Stimulated activated CD8-positive, alpha-beta memory T cell treated with anti-CD3 and anti-CD28 coated beads, Interleukin-7, amount 100 ng/mL, for 48 hours (primary cell): ENCODE measurements at regions not wholly inside any gene's neighbourhood (a gene's known extent, or its start where the extent isn't known, plus 50 kb on each side); places are given as distances from the start of the nearest gene placed in this dataset.

Experiments
- DNase-seq, 2 donors: peaks; one replicate each; pipeline ENCODE4 v3.0.0-alpha.2; 2020; ENCODE audit warnings: low read depth in 1 of 2; ENCODE audit errors: extremely low read depth in 1 of 2

- no peak for DNase-seq
These were observed 294.2 kb upstream of the THBS1 start for GRCh38 chr15:39286706-39287105.

- no peak for DNase-seq
These were observed 293.3 kb upstream of the THBS1 start for GRCh38 chr15:39287322-39288195.

DNA sequence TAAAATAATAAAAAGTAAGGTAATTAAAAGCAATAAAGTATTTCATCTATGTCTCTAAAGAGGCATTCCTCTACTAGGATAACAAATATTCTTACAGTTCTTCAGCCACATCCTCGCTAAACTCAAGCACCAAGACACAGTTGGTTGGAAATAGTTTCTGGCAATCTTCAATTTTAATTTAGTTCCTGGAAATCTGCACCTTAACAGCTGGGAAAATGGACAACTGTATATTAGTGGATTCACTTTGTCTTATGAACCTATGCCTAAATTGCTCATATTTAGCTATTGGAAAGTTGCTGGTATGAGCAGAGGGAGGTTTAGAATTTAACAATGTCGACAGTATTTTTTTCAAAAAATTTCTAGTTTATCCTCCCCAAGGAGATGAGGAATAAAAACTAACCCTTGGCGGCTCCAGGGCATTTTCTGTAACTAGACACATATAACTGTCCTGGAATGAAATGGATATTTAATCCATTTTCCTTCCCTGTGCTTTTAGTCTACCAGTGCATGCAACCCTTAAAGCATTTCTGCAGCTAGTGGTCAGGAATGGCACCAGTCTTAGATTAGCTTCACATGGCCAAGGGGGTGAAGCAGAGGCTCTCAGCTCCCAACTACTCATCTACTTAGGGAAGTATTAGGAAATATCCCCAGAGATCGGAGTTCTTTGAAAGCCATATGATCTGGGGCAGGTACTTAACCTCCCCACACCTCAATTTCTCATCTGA is 290.0 kb upstream of the THBS1 start:
- DNase-seq = no peak

DNA sequence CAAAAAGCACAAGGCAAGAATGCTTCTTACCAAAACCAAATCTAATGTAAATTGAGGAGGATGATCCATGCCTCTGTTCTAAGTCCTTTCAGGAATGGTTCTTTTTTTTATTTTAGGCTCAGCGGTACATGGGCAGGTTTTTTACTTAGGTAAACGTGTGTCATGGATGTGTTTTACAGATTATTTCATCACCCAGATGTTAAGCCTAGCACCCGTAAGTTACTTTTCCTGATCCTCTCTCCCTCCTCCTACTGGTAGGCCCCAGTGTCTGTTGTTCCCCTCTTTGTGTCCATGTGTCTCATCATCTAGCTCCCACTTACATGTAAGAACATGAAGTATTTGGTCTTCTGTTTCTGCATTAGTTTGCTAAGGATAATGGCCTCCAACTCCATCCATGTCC is 289.2 kb upstream of the THBS1 start:
- no peak for DNase-seq

DNA sequence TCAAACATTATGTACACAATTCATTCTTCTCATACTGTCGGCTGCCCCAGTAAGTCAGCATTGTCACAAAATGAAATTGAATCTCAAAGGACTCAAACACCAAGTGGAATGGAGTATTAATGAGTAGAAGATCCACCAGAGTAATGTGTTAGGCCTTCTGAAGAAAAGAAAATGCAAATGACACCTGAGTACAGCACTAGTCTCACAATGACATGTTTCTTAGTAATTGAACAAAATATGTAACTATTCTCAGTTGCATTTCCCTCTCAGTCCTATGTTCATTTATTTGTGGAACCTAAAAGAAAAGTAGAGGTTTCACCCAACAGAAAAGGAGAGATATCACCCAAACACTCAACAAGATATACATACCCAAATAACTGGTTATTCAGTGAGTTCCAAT is 283.9 kb upstream of the THBS1 start:
- DNase-seq = no peak

GRCh38 chr15:39298271-39298962 is 282.5 kb upstream of the THBS1 start:
- no peak for DNase-seq

GRCh38 chr15:39299486-39300267 is 281.2 kb upstream of the THBS1 start:
- DNase-seq = no peak

GRCh38 chr15:39300451-39301153 is 280.3 kb upstream of the THBS1 start:
- DNase-seq = no peak

DNA sequence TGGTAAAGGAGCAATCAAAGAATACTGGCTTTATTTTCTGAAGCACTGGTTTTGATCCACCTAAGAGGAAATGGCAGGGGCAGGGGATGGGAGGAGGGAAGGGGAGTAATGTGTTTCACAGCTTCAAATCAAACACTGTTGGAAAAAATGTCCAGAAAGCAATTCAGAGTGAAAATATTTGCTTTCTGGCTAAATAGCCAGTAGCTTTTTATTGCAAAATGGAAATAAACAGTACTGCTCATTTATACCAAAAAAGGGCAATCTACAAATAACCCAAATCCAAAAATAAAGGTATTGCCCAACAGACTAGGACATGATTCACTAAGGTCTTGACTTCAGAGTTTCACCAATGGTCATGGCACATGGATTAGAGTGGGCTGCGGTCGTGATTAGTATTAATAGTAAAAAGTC is 279.3 kb upstream of the THBS1 start:
- no peak for DNase-seq

DNA sequence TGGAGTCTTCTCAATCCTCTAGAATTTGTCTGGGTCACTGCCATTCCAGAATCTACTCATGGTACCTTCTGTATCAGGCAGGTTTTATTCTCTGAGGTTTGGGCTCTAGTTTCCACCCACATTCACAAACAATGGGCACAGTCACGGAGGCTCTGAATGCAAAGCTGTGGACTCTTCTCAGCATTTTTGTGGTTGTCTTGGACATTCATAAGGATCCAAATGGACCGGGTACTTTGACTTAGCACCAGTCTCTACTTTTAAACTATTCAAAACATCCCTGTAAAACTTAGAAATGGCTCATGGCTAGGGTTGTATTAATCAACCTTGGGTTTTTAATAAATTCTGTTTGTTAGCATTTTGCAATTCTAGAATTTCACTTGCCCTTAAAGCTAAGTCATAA is 277.9 kb upstream of the THBS1 start:
- no peak for DNase-seq

- DNase-seq = no peak
These were observed 276.6 kb upstream of the THBS1 start for GRCh38 chr15:39304201-39304841.

DNA sequence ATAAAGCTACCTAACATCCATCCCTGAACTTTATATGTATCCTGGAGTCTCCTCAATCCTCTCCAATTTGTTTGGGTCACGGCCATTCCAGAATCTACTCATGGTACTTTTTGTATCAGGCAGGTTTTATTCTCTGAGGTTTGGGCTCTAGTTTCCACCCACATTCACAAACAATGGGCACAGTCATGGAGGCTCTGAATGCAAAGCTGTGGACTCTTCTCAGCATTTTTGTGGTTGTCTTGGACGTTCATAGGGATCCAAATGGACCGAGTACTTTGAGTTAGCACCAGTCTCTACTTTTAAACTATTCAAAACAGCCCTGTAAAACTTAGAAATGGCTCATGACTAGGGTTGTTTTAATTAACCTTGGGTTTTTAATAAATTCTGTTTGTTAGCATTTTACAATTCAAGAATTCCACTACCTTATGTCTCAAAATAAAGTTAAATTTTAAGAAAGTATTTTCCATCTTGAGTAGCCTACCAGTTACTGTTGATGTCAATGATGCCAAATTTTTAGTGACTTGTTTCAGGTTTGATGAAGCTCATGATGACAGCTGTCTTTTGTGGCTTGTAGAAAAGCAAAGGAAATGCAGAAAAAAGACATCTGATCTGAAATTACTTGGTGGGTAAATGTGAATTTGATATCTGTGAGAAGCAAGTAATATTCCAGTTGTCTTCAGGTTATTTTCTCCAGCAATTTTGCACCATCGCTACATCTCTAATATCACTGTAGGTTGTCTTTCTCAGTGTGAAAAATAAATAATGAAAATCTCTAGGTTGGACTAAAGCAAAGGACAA is 275.7 kb upstream of the THBS1 start:
- DNase-seq = no peak

GRCh38 chr15:39310633-39311032 is 270.2 kb upstream of the THBS1 start:
- DNase-seq = no peak

- no peak for DNase-seq
These were observed 267.9 kb upstream of the THBS1 start for GRCh38 chr15:39312984-39313383.

DNA sequence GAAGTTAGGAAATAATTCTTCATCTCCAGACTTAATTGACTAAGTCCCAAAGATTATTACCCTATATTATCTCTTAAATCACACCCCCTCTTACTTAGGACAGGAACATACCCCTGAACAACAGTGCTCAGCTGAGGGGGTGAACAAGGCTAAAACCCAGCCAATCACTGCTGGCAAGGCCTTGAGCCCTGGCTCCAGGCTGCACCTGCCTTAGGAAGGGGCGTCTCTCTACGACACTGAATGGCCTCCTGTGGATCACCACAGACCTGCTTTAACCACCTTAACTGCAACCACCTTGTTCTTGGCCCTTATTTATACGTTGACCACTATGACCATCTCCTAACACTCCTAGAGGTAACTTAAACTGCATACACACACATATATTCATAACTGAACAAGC is 267.4 kb upstream of the THBS1 start:
- DNase-seq = no peak

- DNase-seq = no peak
These were observed 267.0 kb upstream of the THBS1 start for GRCh38 chr15:39313881-39314280.

GRCh38 chr15:39315206-39315850 is 265.6 kb upstream of the THBS1 start:
- DNase-seq = no peak

DNA sequence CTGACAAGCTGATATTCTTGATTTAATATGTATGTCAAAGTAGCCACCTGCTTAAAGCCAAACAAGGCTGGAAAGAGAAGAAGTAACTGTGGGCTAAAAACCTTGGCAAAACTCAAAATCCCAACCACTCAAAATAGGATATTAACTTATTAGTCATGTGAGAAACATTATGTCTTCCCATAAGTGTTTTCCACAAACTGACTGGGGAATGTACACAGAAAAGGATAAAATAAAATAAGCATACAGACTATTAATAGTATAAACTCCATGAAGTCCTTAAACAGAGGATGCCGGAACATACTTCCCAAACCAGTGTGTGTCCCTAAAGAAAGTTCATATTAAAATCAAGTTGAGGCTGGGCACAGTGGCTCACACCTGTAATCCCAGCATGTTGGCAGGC is 263.7 kb upstream of the THBS1 start:
- no peak for DNase-seq

- no peak for DNase-seq
These were observed 262.6 kb upstream of the THBS1 start for GRCh38 chr15:39318231-39318630.
